ENCODE measurements at regions not wholly inside any gene's neighbourhood (a gene's known extent, or its start where the extent isn't known, plus 50 kb on each side); places are given as distances from the start of the nearest gene placed in this dataset.

GRCh38 chr6:43976706-43977403 lies 150.4 kb downstream of the MRPL14 start:
- POLR2A ChIA-PET = no interaction called here
- no peaks in the 10 kb centered on the region for H3K9me3 ChIP-seq
- H3K4me2 ChIP-seq = no peak overlapping the region
- no peak overlapping the region for H3K4me3 ChIP-seq (ENCODE audit: low read depth in 2 of 2, low read length in 1 of 2)
- H3K36me3 ChIP-seq (replicated peaks in 1 of 2; ENCODE audit: control insufficient read depth in 1 of 2, insufficient read depth in 2 of 2, low read length in 1 of 2) = no peaks in the 10 kb centered on the region
- no peaks in the 10 kb centered on the region for H3K27me3 ChIP-seq (ENCODE audit: insufficient read depth)
- CTCF ChIA-PET = interaction anchor here (1.1 kb wide), 1 partner anchor 9 kb away, joined by 3 read pairs; no protein-coding TSS in a partner anchor
- no peak for TF ChIP-seq TEAD4 (IDR thresholded peaks at IDR 0.05; ENCODE audit: borderline replicate concordance, insufficient read depth)
- TF ChIP-seq ELF1 (IDR thresholded peaks at IDR 0.05) = no peak
- TF ChIP-seq SMC3 (IDR thresholded peaks at IDR 0.05; ENCODE audit: low read depth, low read length) = no peak
- TF ChIP-seq RXRA (IDR thresholded peaks at IDR 0.05; ENCODE audit: borderline replicate concordance, low read depth) = no peak
- no peak for TF ChIP-seq NFIC (IDR thresholded peaks at IDR 0.05; ENCODE audit: borderline replicate concordance)
- TF ChIP-seq RAD21 (IDR thresholded peaks at IDR 0.05; ENCODE audit: low read length) = no peak
- TF ChIP-seq GABPA (IDR thresholded peaks at IDR 0.05; ENCODE audit: low read depth) = no peak
- no peak overlapping the region for H3K9ac ChIP-seq
- H4K20me1 ChIP-seq (ENCODE audit: insufficient read depth) = no peaks in the 10 kb centered on the region
- H3K27ac ChIP-seq (ENCODE audit: low read depth in 2 of 2, low read length in 1 of 2) = no peak overlapping the region
- H3F3A ChIP-seq (replicated peaks; ENCODE audit: insufficient read depth) = peaks cover 5% of the 10 kb centered on the region
- H2AFZ ChIP-seq (ENCODE audit: low read depth) = no peak overlapping the region
- H3K4me1 ChIP-seq (ENCODE audit: control insufficient read depth in 1 of 2, insufficient read depth in 2 of 2, low read depth in 1 of 2, low read length in 1 of 2) = peaks cover 9 to 18% of the 10 kb centered on the region in 2 experiments; a peak in 2 of 4 replicates
- H3K79me2 ChIP-seq (ENCODE audit: insufficient read depth) = no peaks in the 10 kb centered on the region
- DNase-seq = no peak
- 52% methylated on average over 5 of the region's 5 CpGs for WGBS (ENCODE audit: low lambda C conversion rate)
- H3K9me2 ChIP-seq = no peaks in the 10 kb centered on the region

- Histone ChIP-seq H3K9ac (no peak overlapping the region), H3K9me3 (no peaks in the 10 kb centered on the region), H3K4me2 (no peak overlapping the region), H3F3A (replicated peaks; ENCODE audit: insufficient read depth) (peaks cover 5% of the 10 kb centered on the region), H3K4me3 (ENCODE audit: low read depth in 2 of 2, low read length in 1 of 2) (no peak overlapping the region), H3K9me2 (no peaks in the 10 kb centered on the region), H2AFZ (ENCODE audit: low read depth) (no peak overlapping the region), H3K79me2 (ENCODE audit: insufficient read depth) (no peaks in the 10 kb centered on the region), H3K36me3 (replicated peaks in 1 of 2; ENCODE audit: control insufficient read depth in 1 of 2, insufficient read depth in 2 of 2, low read length in 1 of 2) (no peaks in the 10 kb centered on the region), H3K27me3 (ENCODE audit: insufficient read depth) (no peaks in the 10 kb centered on the region), H4K20me1 (ENCODE audit: insufficient read depth) (no peaks in the 10 kb centered on the region), H3K27ac (ENCODE audit: low read depth in 2 of 2, low read length in 1 of 2) (no peak overlapping the region), H3K4me1 (ENCODE audit: control insufficient read depth in 1 of 2, insufficient read depth in 2 of 2, low read depth in 1 of 2, low read length in 1 of 2) (peaks cover 9 to 25% of the 10 kb centered on the region in 2 experiments; a peak in 2 of 4 replicates)
- POLR2A ChIA-PET = no interaction called here
- CTCF ChIA-PET = no interaction called here
- WGBS (ENCODE audit: low lambda C conversion rate) = 64% methylated on average over 3 of the region's 3 CpGs
- no peak for DNase-seq
- TF ChIP-seq RFX5 (IDR thresholded peaks at IDR 0.05; ENCODE audit: low read length) (no peak), NRF1 (IDR thresholded peaks at IDR 0.05; ENCODE audit: low read depth, low read length) (no peak), EP300 (IDR thresholded peaks at IDR 0.05; ENCODE audit: borderline replicate concordance in 1 of 2, low read depth in 1 of 2, low read length in 1 of 2) (no peak), CHD2 (IDR thresholded peaks at IDR 0.05; ENCODE audit: low read length, partially characterized antibody) (no peak), FOXJ3 (CRISPR knock-in tag; IDR thresholded peaks at IDR 0.05) (no peak), GABPA (IDR thresholded peaks at IDR 0.05; ENCODE audit: low read depth) (no peak), RXRA (IDR thresholded peaks at IDR 0.05; ENCODE audit: borderline replicate concordance, low read depth) (no peak), USF2 (IDR thresholded peaks at IDR 0.05; ENCODE audit: borderline replicate concordance, low read depth, low read length) (no peak)
- TF ChIP-seq, protein P1, sequence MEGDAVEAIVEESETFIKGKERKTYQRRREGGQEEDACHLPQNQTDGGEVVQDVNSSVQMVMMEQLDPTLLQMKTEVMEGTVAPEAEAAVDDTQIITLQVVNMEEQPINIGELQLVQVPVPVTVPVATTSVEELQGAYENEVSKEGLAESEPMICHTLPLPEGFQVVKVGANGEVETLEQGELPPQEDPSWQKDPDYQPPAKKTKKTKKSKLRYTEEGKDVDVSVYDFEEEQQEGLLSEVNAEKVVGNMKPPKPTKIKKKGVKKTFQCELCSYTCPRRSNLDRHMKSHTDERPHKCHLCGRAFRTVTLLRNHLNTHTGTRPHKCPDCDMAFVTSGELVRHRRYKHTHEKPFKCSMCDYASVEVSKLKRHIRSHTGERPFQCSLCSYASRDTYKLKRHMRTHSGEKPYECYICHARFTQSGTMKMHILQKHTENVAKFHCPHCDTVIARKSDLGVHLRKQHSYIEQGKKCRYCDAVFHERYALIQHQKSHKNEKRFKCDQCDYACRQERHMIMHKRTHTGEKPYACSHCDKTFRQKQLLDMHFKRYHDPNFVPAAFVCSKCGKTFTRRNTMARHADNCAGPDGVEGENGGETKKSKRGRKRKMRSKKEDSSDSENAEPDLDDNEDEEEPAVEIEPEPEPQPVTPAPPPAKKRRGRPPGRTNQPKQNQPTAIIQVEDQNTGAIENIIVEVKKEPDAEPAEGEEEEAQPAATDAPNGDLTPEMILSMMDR (IDR thresholded peaks at IDR 0.05) = no peak
- TF ChIP-seq, protein P2, sequence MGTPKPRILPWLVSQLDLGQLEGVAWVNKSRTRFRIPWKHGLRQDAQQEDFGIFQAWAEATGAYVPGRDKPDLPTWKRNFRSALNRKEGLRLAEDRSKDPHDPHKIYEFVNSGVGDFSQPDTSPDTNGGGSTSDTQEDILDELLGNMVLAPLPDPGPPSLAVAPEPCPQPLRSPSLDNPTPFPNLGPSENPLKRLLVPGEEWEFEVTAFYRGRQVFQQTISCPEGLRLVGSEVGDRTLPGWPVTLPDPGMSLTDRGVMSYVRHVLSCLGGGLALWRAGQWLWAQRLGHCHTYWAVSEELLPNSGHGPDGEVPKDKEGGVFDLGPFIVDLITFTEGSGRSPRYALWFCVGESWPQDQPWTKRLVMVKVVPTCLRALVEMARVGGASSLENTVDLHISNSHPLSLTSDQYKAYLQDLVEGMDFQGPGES (IDR thresholded peaks at IDR 0.05; ENCODE audit: low read depth, low read length) = no peak
- TF ChIP-seq, protein P3, sequence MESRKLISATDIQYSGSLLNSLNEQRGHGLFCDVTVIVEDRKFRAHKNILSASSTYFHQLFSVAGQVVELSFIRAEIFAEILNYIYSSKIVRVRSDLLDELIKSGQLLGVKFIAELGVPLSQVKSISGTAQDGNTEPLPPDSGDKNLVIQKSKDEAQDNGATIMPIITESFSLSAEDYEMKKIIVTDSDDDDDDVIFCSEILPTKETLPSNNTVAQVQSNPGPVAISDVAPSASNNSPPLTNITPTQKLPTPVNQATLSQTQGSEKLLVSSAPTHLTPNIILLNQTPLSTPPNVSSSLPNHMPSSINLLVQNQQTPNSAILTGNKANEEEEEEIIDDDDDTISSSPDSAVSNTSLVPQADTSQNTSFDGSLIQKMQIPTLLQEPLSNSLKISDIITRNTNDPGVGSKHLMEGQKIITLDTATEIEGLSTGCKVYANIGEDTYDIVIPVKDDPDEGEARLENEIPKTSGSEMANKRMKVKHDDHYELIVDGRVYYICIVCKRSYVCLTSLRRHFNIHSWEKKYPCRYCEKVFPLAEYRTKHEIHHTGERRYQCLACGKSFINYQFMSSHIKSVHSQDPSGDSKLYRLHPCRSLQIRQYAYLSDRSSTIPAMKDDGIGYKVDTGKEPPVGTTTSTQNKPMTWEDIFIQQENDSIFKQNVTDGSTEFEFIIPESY (IDR thresholded peaks at IDR 0.05; ENCODE audit: borderline replicate concordance, low read depth) = no peak
Observed at GRCh38 chr6:43974643-43975230, 152.5 kb downstream of the MRPL14 start.

All from SK-N-SH (cell line).